IgD-negative memory B cell (primary cell): ENCODE measurements at regions not wholly inside any gene's neighbourhood (a gene's known extent, or its start where the extent isn't known, plus 50 kb on each side); places are given as distances from the start of the nearest gene placed in this dataset.

ENCODE experiments used
- H3K27ac Mint-ChIP-seq, 3 donors: one replicate each; pipeline ENCODE4 v1.8.0; 2020 to 2022; ENCODE audit warnings: mild to moderate bottlenecking in 3 of 3, mixed read lengths in 3 of 3, moderate library complexity in 1 of 3
- H3K27me3 Mint-ChIP-seq: one replicate; pipeline ENCODE4 v1.8.0; 2021; ENCODE audit warnings: mixed read lengths
- H3K36me3 Mint-ChIP-seq: one replicate; pipeline ENCODE4 v1.8.0; 2020; ENCODE audit warnings: mild to moderate bottlenecking, mixed read lengths
- H3K4me1 Mint-ChIP-seq, 3 donors: one replicate each; pipeline ENCODE4 v1.8.0; 2020 to 2022; ENCODE audit warnings: mixed read lengths in 3 of 3, mild to moderate bottlenecking in 1 of 3
- H3K4me3 Mint-ChIP-seq, 4 donors: one replicate each; pipeline ENCODE4 v1.8.0; 2020 to 2022; ENCODE audit warnings: mild to moderate bottlenecking in 4 of 4, mixed read lengths in 4 of 4, moderate library complexity in 3 of 4
- H3K9me3 Mint-ChIP-seq, 3 donors: one replicate each; pipeline ENCODE4 v1.8.0; 2020 to 2021; ENCODE audit warnings: mixed read lengths in 3 of 3, mild to moderate bottlenecking in 1 of 3

DNA sequence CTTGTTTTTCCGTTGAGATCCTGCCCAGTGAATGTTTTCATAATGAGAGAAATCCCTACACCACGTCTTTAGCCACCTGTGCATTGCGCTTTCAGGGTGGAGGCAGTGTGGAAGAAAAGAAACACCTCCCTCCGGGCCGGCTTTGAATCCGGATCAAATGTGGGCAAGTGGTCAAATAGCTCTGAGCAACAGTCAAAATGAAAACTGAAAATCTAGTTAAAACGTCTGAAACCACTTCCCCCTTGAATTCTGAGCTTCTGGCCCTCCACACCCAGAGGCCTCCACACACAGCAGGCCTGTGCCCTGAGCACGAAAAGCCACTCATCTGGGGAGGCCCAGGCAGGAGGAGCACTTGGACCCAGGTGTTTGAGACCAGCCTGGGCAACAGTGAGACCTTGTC lies 263.6 kb upstream of the SALL3 start:
- Mint-ChIP-seq H3K9me3 (peaks cover 0 to 7% (median 1%) of the 10 kb centered on the region in 3 donors), H3K4me3 (no peak overlapping the region), H3K27ac (no peak overlapping the region), H3K4me1 (peaks cover 0 to 3% (median 1%) of the 10 kb centered on the region in 3 donors), H3K36me3 (peaks cover 3% of the 10 kb centered on the region), H3K27me3 (peaks cover 5% of the 10 kb centered on the region)

DNA sequence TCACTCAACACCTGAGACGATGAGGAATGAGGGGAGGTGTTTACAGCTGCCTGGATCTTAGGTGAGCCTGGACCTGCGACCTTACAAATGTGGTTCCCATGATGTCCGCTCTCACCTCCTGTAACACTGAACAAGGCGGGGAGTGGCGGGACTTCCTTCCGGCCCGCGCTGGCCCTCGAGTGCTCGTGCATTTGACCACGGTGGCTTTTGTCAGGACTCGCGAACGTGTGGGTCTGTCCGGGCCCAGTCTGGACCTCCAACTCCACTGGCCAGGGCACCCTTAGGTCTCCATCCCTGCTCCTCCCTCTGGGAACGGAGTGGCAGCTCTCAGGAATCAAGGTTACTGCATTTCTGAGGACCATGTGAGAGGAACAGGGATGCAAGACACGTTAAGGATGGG lies 263.0 kb upstream of the SALL3 start:
- no peak overlapping the region for H3K27ac Mint-ChIP-seq
- peaks cover 0 to 3% (median 1%) of the 10 kb centered on the region in 3 donors for H3K4me1 Mint-ChIP-seq
- no peak overlapping the region for H3K4me3 Mint-ChIP-seq
- peaks cover 0 to 7% (median 0%) of the 10 kb centered on the region in 3 donors for H3K9me3 Mint-ChIP-seq
- H3K36me3 Mint-ChIP-seq: peaks cover 3% of the 10 kb centered on the region
- peaks cover 5% of the 10 kb centered on the region for H3K27me3 Mint-ChIP-seq

DNA sequence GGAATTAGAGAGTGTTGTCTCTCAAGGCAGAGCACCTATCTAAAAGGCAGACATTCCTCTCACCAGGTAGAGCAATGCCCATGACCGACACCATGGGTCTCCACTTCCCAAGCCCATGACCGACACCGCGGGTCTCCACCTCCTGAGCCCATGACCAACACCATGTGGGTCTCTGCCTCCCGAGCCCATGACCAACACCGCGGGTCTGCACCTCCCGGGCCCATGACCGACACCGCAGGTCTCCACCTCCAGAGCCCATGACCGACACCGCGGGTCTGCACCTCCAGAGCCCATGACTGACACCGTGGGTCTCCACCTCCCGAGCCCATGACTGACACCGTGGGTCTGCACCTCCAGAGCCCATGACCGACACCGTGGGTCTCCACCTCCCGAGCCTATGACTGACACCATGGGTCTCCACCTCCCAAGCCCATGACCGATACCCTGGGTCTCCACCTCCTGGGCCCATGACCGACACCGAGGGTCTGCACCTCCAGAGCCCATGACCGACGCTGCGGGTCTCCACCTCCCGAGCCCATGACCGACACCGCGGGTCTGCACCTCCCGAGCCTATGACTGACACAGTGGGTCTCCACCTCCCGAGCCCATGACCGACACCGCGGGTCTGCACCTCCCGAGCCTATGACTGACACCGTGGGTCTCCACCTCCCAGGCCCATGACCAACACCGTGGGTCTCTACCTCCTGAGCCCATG lies 262.4 kb upstream of the SALL3 start:
- peaks cover 5% of the 10 kb centered on the region for H3K27me3 Mint-ChIP-seq
- H3K4me3 Mint-ChIP-seq: no peak overlapping the region
- H3K27ac Mint-ChIP-seq: no peak overlapping the region
- H3K4me1 Mint-ChIP-seq: peaks cover 0 to 3% (median 1%) of the 10 kb centered on the region in 3 donors
- H3K9me3 Mint-ChIP-seq: peaks cover 0 to 4% (median 0%) of the 10 kb centered on the region in 3 donors
- H3K36me3 Mint-ChIP-seq: peaks cover 3% of the 10 kb centered on the region

DNA sequence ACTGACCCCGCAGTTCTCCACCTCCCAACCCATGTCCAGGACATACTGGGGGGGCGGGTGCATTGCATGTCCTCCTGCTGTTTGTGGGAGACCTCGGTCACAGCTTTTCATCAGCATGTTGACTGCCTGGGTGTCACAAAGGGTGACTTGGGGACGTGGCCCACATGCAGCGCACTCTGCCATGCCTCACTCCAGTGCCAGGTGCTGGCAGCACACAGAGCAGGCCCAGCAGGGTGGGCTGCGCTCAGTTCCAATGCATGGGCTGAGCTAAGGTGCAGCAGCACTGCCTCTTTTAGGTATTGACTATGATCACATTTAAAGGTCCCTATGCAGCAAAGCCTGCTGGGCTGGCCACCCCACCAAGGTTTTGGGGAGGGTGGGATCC lies 261.9 kb upstream of the SALL3 start:
- H3K27ac Mint-ChIP-seq: no peak overlapping the region
- peaks cover 0 to 4% (median 0%) of the 10 kb centered on the region in 3 donors for H3K9me3 Mint-ChIP-seq
- H3K4me1 Mint-ChIP-seq: peaks cover 0 to 3% (median 1%) of the 10 kb centered on the region in 3 donors
- H3K36me3 Mint-ChIP-seq: peaks cover 3% of the 10 kb centered on the region
- no peak overlapping the region for H3K4me3 Mint-ChIP-seq
- H3K27me3 Mint-ChIP-seq: peaks cover 5% of the 10 kb centered on the region

DNA sequence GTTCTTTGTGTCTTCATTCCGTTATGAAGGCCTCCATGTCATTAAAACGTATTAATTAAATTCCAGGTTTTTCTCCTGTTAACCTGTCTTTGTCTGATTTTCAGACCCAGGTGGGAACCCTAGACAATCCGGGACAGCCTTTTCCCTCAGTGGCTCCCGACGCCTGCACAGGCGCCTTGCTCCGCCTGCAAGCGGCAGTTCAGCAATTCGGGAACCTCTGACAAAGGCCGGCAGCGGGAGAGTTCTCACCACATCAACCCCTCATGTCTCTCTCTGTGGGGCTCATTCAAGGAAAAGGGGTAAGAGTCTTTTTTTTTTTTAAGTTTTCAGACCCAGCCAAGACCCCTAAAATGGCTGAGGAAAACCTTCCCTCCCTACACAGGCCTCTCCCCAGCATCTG lies 259.8 kb upstream of the SALL3 start:
- H3K27ac Mint-ChIP-seq: no peak overlapping the region
- peaks cover 0 to 7% (median 2%) of the 10 kb centered on the region in 3 donors for H3K9me3 Mint-ChIP-seq
- H3K4me1 Mint-ChIP-seq: peaks cover 0 to 3% (median 1%) of the 10 kb centered on the region in 3 donors
- H3K36me3 Mint-ChIP-seq: peaks cover 3% of the 10 kb centered on the region
- no peak overlapping the region for H3K4me3 Mint-ChIP-seq
- peaks cover 7% of the 10 kb centered on the region for H3K27me3 Mint-ChIP-seq

DNA sequence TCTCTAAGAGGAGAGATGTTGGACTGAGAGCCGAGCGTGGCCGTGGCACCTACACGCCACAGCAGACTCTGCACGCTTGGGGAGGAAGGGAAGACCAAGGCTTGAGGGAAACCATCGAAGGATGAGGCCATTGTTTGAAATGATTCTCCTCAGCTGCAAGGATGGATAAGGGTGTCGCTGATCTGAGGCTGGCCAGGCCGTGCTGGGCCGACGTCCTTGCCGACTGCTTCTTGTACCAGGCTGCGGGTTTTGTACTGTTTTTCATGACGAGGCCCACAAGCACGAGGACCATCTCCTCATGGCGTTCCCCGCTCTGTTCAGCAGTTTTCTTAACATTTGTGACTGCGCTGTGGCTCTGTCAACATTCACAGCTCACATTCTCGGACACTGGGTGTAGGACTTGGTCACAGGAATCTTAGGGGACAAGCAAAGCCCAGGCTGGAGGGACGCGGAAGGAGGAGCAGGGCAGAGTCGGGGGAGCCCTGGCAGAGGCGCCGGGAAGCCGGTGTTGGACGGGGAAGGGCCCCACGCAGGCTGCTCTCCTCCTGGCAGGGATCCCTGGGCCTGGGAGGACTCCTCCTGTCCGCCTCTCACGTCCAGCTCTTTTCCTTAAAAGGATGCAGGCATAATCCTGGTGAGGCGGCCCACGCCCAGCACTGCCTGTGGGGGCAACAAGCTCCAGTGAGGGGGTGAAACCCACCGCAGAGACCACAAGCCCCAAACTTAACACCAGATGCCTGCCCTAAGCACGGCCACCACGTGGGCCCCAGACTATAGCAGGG lies 259.0 kb upstream of the SALL3 start:
- Mint-ChIP-seq H3K27me3 (peaks cover 7% of the 10 kb centered on the region), H3K27ac (no peak overlapping the region), H3K4me1 (peaks cover 0 to 3% (median 1%) of the 10 kb centered on the region in 3 donors), H3K4me3 (no peak overlapping the region), H3K9me3 (peaks cover 0 to 5% (median 2%) of the 10 kb centered on the region in 3 donors), H3K36me3 (peaks cover 3% of the 10 kb centered on the region)

DNA sequence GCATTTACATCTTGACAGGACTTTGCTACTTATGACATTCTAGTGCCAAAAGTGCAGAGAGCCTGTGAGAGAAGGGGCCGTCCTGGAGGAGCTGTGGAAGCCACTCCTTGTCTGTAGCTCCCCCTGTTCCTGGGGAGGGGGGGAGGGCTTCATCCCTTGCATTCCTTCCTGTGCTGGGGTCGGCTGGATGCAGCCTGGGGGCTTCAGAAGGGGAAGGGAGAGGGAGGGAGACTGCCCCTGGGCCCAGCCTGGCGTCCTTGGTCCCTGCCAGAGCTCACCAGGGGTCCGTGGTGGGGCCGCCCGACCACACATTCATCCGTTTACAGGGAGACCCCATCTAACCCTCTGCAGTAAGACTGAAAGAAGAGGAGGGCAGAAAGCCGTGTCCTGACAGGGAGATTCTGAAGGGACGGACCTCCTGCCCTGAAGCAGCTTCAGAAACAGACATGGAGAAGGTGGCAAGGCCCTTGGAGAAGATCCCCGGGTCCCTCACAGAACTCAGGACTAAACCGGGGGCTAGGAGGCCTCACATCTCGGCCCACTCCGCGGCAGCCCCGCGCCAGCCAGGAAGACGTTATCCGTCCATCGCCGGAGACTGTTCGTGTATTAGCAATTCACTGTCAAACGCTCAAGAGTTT lies 258.3 kb upstream of the SALL3 start:
- Mint-ChIP-seq H3K27me3 (peaks cover 7% of the 10 kb centered on the region), H3K27ac (no peak overlapping the region), H3K4me1 (peaks cover 0 to 3% (median 0%) of the 10 kb centered on the region in 3 donors), H3K36me3 (peaks cover 3% of the 10 kb centered on the region), H3K4me3 (no peak overlapping the region), H3K9me3 (peaks cover 0 to 5% (median 2%) of the 10 kb centered on the region in 3 donors)

DNA sequence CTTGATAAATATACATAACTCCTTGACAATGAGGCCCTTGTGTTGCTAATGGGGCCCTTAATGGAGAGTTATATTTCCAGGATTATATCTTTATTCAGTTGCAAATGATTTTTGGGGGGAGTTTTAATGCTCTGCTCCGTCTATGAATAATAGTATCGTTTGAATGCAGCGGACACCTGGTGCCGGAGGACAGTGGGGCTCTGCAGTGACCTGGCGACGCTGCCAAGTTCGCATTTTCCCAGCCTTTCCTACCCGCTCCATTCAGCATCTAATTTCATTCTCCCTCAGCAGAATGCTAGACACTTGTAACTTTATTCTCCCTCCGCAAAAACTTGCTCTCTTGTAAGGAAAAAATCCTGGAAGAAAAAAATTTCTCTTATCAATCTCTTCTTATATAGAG lies 257.6 kb upstream of the SALL3 start:
- H3K27ac Mint-ChIP-seq: no peak overlapping the region
- peaks cover 7% of the 10 kb centered on the region for H3K27me3 Mint-ChIP-seq
- H3K4me3 Mint-ChIP-seq: no peak overlapping the region
- H3K4me1 Mint-ChIP-seq: peaks cover 0 to 2% (median 0%) of the 10 kb centered on the region in 3 donors
- peaks cover 0 to 5% (median 2%) of the 10 kb centered on the region in 3 donors for H3K9me3 Mint-ChIP-seq
- peaks cover 3% of the 10 kb centered on the region for H3K36me3 Mint-ChIP-seq

DNA sequence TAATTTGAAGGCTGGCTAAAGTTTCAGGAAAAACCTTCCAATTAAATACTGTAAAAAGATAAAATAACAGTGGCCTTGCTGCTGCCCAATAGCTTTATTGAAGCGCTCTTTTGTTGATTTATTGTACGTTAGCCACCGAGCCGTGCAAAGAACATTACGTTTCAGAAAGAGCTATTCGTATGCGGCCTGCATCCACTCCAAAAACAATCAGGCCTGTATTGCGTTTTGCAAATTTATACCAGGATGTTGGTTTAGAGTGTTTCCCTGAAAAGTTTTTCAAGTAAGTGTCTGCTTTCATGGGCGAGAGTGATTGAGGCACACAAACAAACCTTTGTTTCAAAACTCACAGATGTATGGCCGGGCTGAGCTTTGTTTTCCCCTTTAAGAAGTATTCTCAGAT lies 257.2 kb upstream of the SALL3 start:
- H3K27me3 Mint-ChIP-seq: peaks cover 7% of the 10 kb centered on the region
- H3K27ac Mint-ChIP-seq: no peak overlapping the region
- H3K4me3 Mint-ChIP-seq: no peak overlapping the region
- H3K36me3 Mint-ChIP-seq: peaks cover 3% of the 10 kb centered on the region
- H3K9me3 Mint-ChIP-seq: peaks cover 0 to 5% (median 2%) of the 10 kb centered on the region in 3 donors
- H3K4me1 Mint-ChIP-seq: peaks cover 0 to 2% (median 0%) of the 10 kb centered on the region in 3 donors

DNA sequence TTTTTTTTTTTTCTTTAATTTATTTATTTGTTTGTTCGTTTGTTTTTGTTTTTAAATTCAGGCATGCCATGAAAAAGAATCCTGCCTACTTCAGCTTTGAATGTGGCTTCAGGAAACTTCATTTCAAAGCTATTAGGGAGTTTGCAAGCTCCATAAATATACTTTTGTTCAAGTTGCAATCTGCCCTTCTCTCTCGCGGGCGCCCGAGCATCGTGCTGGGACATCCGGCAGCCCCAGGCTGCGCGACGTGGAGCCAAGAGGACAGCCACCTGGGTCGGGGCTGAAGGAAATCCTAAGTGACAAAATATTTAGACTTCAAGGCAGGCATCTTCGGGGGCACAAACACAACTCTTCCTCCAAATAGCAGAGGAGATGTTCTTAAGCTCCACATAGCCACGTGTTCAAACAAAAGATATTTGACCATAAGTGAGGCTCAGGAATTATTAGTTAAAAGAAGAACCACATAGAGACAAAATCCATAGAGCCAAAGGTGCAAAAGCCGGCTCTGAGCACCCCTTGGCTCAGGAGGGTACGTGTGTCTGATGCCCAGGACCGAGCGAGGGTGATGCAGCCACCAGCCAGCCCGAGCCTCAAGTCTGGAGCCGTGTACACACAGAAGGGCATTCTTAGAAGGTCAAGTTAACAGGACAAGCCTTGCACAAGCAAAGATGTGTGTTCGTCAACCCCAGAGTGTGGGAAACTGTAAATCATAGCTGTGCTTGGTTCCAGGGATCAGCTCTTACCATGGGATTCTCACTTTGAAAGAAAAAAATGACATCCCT lies 256.5 kb upstream of the SALL3 start:
- Mint-ChIP-seq H3K36me3 (peaks cover 3% of the 10 kb centered on the region), H3K27me3 (peaks cover 7% of the 10 kb centered on the region), H3K4me1 (peaks cover 0 to 2% (median 0%) of the 10 kb centered on the region in 3 donors), H3K27ac (no peak overlapping the region), H3K4me3 (no peak overlapping the region), H3K9me3 (peaks cover 0 to 5% (median 2%) of the 10 kb centered on the region in 3 donors)

DNA sequence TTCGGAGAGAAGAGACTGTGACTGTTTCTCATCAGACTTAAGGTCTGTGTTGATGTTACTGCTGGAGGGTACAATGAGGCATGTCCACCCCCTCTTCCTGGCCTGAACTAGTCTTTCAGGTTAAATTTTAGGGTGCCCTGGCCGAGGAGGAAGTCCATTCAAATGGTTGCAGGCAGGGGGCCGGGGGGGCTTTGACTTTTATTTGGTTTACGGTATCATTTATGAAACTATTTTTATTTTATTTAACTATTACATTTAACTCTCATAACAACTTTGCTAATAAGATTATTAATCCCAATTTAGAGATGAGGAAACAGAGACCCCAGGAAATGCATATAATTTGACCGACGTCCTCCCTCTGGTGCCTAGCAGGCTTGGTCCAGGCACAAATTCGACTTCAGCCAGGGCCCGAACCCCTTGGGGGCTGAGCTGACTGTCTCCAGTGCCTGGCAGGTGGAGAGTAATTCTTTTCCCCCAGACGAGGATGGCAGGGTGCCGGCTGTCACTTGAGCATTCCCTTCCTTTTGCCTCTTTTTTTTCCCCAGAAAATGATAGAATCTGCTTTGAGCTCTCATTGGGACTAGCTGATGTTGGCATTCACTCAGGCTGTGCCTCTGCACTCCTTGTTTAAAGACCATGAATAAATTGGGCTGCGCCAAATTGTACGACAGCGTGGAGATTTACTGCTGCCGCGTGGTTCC lies 255.3 kb upstream of the SALL3 start:
- Mint-ChIP-seq H3K36me3 (no peaks in the 10 kb centered on the region), H3K27me3 (peaks cover 7% of the 10 kb centered on the region), H3K27ac (no peak overlapping the region), H3K4me3 (no peak overlapping the region), H3K4me1 (no peaks in the 10 kb centered on the region), H3K9me3 (peaks cover 0 to 6% (median 2%) of the 10 kb centered on the region in 3 donors)

DNA sequence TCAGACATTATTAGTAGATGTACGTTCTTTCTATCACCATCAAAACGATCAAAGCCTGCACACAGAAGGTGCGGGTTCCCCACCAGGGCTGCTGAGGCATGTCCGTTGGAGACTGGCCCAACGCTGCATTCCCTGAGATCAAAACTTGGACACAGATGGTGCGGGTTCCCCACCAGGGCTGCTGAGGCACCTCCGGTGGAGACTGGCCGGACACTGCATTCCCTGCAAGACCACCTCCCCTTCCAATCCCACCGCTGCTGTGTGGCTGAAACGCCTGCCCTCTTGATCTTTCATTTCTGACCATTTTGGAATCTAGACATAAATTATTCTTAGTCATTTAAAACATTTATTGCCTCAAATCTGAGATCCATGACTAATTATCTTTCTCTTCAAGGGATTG lies 254.2 kb upstream of the SALL3 start:
- Mint-ChIP-seq H3K4me1 (no peaks in the 10 kb centered on the region), H3K27ac (no peak overlapping the region), H3K27me3 (peaks cover 5% of the 10 kb centered on the region), H3K9me3 (peaks cover 0 to 5% (median 2%) of the 10 kb centered on the region in 3 donors), H3K36me3 (no peaks in the 10 kb centered on the region), H3K4me3 (no peak overlapping the region)

DNA sequence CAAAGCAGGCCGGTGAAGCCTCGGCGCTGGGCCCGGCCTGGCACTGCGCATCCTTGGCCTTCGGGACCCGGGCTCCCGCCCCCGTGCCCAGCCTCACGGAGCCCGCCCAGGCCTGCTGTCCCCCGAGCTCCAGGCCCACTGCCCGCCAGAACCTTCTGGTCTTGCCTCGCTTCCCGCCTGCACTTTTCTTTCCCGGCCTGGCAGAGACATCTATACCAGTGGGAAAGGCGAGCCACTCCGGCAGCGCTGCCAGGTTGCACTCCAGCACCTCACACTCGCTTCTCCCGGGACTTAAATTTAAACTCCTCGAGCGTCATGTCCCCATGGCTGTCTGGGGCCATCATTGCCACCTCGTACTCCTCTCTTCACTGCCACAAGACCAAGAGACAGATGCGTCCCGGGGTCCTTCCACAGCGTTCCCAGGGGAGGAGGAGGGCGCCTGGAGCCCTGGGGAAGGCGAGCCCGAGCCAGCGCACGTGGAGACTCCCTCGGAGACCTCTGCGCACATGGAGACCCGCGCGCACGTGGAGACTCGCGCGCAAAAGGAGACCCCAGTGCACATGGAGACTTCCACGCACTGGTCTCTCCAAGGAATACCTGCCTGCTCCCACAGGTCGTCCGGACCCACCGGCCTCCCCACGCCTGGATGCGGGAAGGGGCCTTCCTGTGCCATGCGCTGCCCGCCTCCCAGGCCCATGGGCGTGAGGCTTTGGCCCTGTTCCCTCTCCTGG lies 253.1 kb upstream of the SALL3 start:
- Mint-ChIP-seq H3K36me3 (no peaks in the 10 kb centered on the region), H3K4me3 (no peak overlapping the region), H3K27me3 (peaks cover 2% of the 10 kb centered on the region), H3K9me3 (peaks cover 0 to 5% (median 2%) of the 10 kb centered on the region in 3 donors), H3K27ac (no peak overlapping the region), H3K4me1 (no peaks in the 10 kb centered on the region)
